K562 (cell line): ENCODE measurements at regions not wholly inside any gene's neighbourhood (a gene's known extent, or its start where the extent isn't known, plus 50 kb on each side); places are given as distances from the start of the nearest gene placed in this dataset.

ENCODE experiments used
- ATAC-seq: fragments of 200-7000 bp; cut with Tn5 transposase; 3 replicates; pipeline ENCODE4 v1.9.1; 2020; ENCODE audit warnings: moderate library complexity
- BruUV-seq: library from RNA; stranded (reverse); fragments of 400-500 nt; replicated peaks from 2 replicates; lab custom pipeline; 2021; lab: Mats Ljungman, UMichigan
- CTCF ChIA-PET: fragments of 300-600 bp; formaldehyde crosslinking; extraction: SDS; loops from one replicate; lab custom pipeline; 2021; ENCODE audit warnings: low intra/inter-chr PET ratio; lab: Yijun Ruan, JAX
- POLR2A ChIA-PET: fragments of 300-600, 350-650 bp; sonication (Branson Sonifier 250); formaldehyde crosslinking; extraction: SDS; loops from one replicate; lab custom pipeline; 2021; ENCODE audit warnings: antibody characterized with exemption, inconsistent platforms; lab: Yijun Ruan, JAX
- DNase-seq, 4 experiments: peaks; one replicate each; pipeline versions ENCODE4 v3.0.0 to v3.0.0-alpha.2; 2011 to 2018; ENCODE audit warnings: low spot score in 3 of 4, mixed read lengths in 3 of 4; ENCODE audit errors: extremely low read depth in 1 of 4
- FAIRE-seq: peaks from 2 replicates; lab custom pipeline; 2011; peaks lifted over from hg19 to GRCh38; lab: Jason Lieb, UNC
- H2AFZ ChIP-seq: 2 replicates; pipeline ENCODE4 v1.6.0; 2011; ENCODE audit warnings: low read depth, low read length, control low read depth, inconsistent platforms
- H3K27ac ChIP-seq: fragments of 200-600 bp; 3 replicates; pipeline ENCODE4 v1.8.0; 2011; ENCODE audit warnings: low read depth, mild to moderate bottlenecking, control low read depth, inconsistent platforms, low read length, moderate library complexity, mixed read lengths; ENCODE audit errors: extremely low read depth
- H3K27me3 ChIP-seq, 2 experiments: fragments of 300-600 bp in 1 of 2; 2 replicates in 1 of 2; 3 replicates in 1 of 2; pipeline versions ENCODE4 v1.6.0 to v1.8.0; 2011; ENCODE audit warnings: inconsistent platforms in 2 of 2, low read length in 2 of 2, mild to moderate bottlenecking in 1 of 2, mixed read lengths in 1 of 2, moderate library complexity in 1 of 2; ENCODE audit not compliant: control insufficient read depth in 2 of 2, insufficient read depth in 2 of 2
- H3K36me3 ChIP-seq: fragments of 300-600 bp; 3 replicates; pipeline ENCODE4 v1.8.0; 2011; ENCODE audit warnings: mild to moderate bottlenecking, low read length, inconsistent platforms; ENCODE audit not compliant: control insufficient read depth, insufficient read depth
- H3K4me1 ChIP-seq, 2 experiments: fragments of 200-600 bp in 1 of 2; replicated peaks in 1 of 2; 2 replicates in 1 of 2; 3 replicates in 1 of 2; pipeline versions ENCODE4 v1.5.1 to v1.8.0; 2011; ENCODE audit warnings: inconsistent platforms in 2 of 2, low read length in 2 of 2, mild to moderate bottlenecking in 1 of 2, mixed read lengths in 1 of 2, moderate library complexity in 1 of 2; ENCODE audit not compliant: control insufficient read depth in 2 of 2, insufficient read depth in 2 of 2
- H3K4me2 ChIP-seq: 2 replicates; pipeline ENCODE4 v1.6.1; 2011; ENCODE audit warnings: low read length, control low read depth, inconsistent platforms, mixed read lengths; ENCODE audit not compliant: insufficient read depth
- H3K4me3 ChIP-seq: fragments of 200-600 bp; sonication (generic), shearing (Covaris generic); 2 replicates; pipeline ENCODE4 v1.5.1; 2016; ENCODE audit warnings: control low read depth, inconsistent platforms
- H3K79me2 ChIP-seq: fragments of 200-600 bp; 3 replicates; pipeline ENCODE4 v1.8.0; 2011; ENCODE audit warnings: low read length, inconsistent platforms; ENCODE audit not compliant: control insufficient read depth, insufficient read depth
- H3K9ac ChIP-seq, 2 experiments: 2 replicates each; pipeline versions ENCODE4 v1.6.0 to v1.6.1; 2011; ENCODE audit warnings: low read depth in 2 of 2, low read length in 2 of 2, control low read depth in 1 of 2, inconsistent platforms in 1 of 2, mild to moderate bottlenecking in 1 of 2, mixed read lengths in 1 of 2; ENCODE audit not compliant: insufficient read depth in 1 of 2
- H3K9me1 ChIP-seq: one replicate; pipeline ENCODE4 v1.6.0; 2011; ENCODE audit warnings: inconsistent platforms, mild to moderate bottlenecking, low read length, moderate library complexity; ENCODE audit not compliant: control insufficient read depth, insufficient read depth
- H3K9me3 ChIP-seq: replicated peaks from 2 replicates; pipeline ENCODE4 v1.5.1; 2011; ENCODE audit warnings: low read depth, low read length, inconsistent platforms; ENCODE audit not compliant: control insufficient read depth, insufficient read depth
- H4K20me1 ChIP-seq: replicated peaks from 2 replicates; pipeline ENCODE4 v1.6.1; 2011; ENCODE audit warnings: low read length, inconsistent platforms, mixed read lengths; ENCODE audit not compliant: control insufficient read depth, insufficient read depth
- GATA2 ChIP-seq: sonication (generic); formaldehyde crosslinking; IDR thresholded peaks from 2 replicates; pipeline ENCODE4 v1.4.0; 2020; ENCODE audit warnings: mild to moderate bottlenecking, missing genetic modification reagents
- HBP1 ChIP-seq: fragments of 450-650 bp; formaldehyde crosslinking; IDR thresholded peaks from 2 replicates; pipeline ENCODE4 v1.4.0; 2022; ENCODE audit warnings: missing genetic modification characterization
- KLF16 ChIP-seq: IDR thresholded peaks from 2 replicates; pipeline ENCODE4 v1.6.1; 2016; ENCODE audit warnings: antibody characterized with exemption
- PREB ChIP-seq: sonication (generic); formaldehyde crosslinking; IDR thresholded peaks from 2 replicates; pipeline ENCODE4 v1.8.1; 2023; ENCODE audit warnings: mild to moderate bottlenecking, missing genetic modification reagents
- PRPF4 ChIP-seq: fragments of 200-400 bp; formaldehyde crosslinking; IDR thresholded peaks from one replicate; pipeline ENCODE4 v1.6.1; 2017; ENCODE audit warnings: low read length, low read depth, mild to moderate bottlenecking; ENCODE audit not compliant: insufficient read depth, poor library complexity, severe bottlenecking
- RBM39 ChIP-seq: fragments of 200-400 bp; formaldehyde crosslinking; optimal IDR thresholded peaks from 2 replicates; pipeline ENCODE3; 2018; ENCODE audit warnings: low read depth, low read length
- SMAD4 ChIP-seq: fragments of 250-450 bp; sonication (Bioruptor Pico); conservative IDR thresholded peaks from 2 replicates; pipeline ENCODE4 v1.8.0; 2021; ENCODE audit warnings: inconsistent platforms, mild to moderate bottlenecking, moderate library complexity
- TBL1XR1 ChIP-seq, 2 experiments: IDR thresholded peaks; 2 replicates each; pipeline ENCODE4 v1.6.1; 2012; ENCODE audit warnings: improper control_type of control experiment in 2 of 2, low read length in 2 of 2, mild to moderate bottlenecking in 1 of 2
- ZNF217 ChIP-seq: sonication (generic); formaldehyde crosslinking; IDR thresholded peaks from 2 replicates; pipeline ENCODE4 v1.8.0; 2022; ENCODE audit warnings: mild to moderate bottlenecking, missing genetic modification reagents
- ZNF3 ChIP-seq: fragments of 250-450 bp; sonication (Bioruptor Pico); IDR thresholded peaks from 2 replicates; pipeline ENCODE4 v1.5.0; 2021; ENCODE audit warnings: mild to moderate bottlenecking, moderate library complexity
- WGBS: fragments of 100-300 bp; shearing (Covaris generic); methylation state at CpG from one replicate; pipeline ENCODE4 v1.1.6; 2016; ENCODE audit warnings: low coverage, mixed read lengths; ENCODE audit not compliant: insufficient coverage; ENCODE audit errors: missing lambda C conversion rate; 5-methylcytosine and 5-hydroxymethylcytosine counted together
- in situ Hi-C: fragments of 300-500 bp; cut with MboI; formaldehyde crosslinking; loops from 4 replicates; pipeline ENCODE4 v1.15.0; 2018; ENCODE audit warnings: inconsistent platforms, mixed read lengths
- intact Hi-C: fragments of 100-400 bp; cut with micrococcal nuclease; formaldehyde crosslinking; loops from 2 replicates; pipeline ENCODE4 v1.14.2; 2022
- TF ChIP-seq, protein P1 (sequence below): sonication (generic); formaldehyde crosslinking; IDR thresholded peaks from 2 replicates; pipeline ENCODE4 v1.8.1; 2023; ENCODE audit warnings: mild to moderate bottlenecking, missing genetic modification reagents

GRCh38 chr10:42939237-42939636, 137.6 kb upstream of the RET start (continued):
- no peak for TF ChIP-seq HBP1 (CRISPR knock-in tag)

DNA sequence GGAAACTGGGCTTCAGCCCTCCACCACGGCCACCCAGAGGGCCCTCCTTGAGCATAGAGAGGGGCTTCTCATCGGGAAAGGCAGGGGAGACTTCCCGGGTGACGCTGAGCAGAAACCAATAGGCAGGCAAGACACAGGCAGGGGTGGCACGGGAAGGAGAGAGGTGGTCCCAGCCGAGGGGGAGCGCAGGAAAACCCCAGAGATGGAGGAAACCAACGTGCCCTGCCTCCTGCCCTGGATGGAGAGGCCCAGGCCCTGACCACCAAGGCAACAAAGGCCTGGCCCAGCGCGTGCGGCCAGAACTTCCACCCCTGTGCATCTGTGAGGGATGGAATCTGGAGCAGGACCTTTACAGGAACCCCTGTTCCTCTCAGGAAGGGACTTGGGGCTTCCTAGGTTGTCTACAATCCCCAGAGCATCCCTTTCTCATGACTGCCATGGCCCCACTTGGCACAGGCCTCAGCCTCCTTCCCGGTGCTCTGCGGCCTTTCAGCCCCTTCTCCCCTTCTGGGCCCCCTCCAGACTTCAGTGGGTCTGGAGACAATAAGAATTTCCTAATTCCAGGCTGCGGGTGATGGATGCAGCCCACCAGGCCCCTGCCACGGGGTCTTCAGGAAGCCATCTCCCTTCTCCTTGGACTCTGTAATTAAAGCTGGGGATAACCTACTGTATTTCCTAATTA, 137.0 kb upstream of the RET start:
- Histone ChIP-seq H3K36me3 (no peaks in the 10 kb centered on the region), H3K4me3 (no peak overlapping the region), H3K27ac (no peak overlapping the region), H2AFZ (no peak overlapping the region), H3K4me1 (no peaks in the 10 kb centered on the region), H3K9ac (no peak overlapping the region), H3K4me2 (no peak overlapping the region), H3K79me2 (no peaks in the 10 kb centered on the region), H3K9me1 (no peaks in the 10 kb centered on the region), H3K27me3 (peaks cover 0 to 50% of the 10 kb centered on the region in 2 experiments; a peak in 2 of 5 replicates), H4K20me1 (no peaks in the 10 kb centered on the region; the same call in 1 of the 2 replicates), H3K9me3 (no peaks in the 10 kb centered on the region)
- BruUV-seq, result no TSS peak
- under 1% methylated on average over 15 of the region's 15 CpGs for WGBS
- CTCF ChIA-PET, result no interaction called here
- no peak for DNase-seq
- POLR2A ChIA-PET, result interaction anchor here (0.6 kb wide), 1 partner anchor 8 kb away, joined by 3 read pairs; no protein-coding TSS in a partner anchor
- intact Hi-C loops, result no loop called here
- TF ChIP-seq ZNF3 (CRISPR knock-in tag), result no peak
- no peak for TF ChIP-seq TBL1XR1 (IDR thresholded peaks at IDR 0.05; ENCODE audit: low read length in 2 of 2)
- no peak for TF ChIP-seq PRPF4
- no peak for TF ChIP-seq ZNF217
- no peak for TF ChIP-seq SMAD4 (CRISPR knock-in tag)
- TF ChIP-seq PREB, result no peak
- TF ChIP-seq, protein P1, sequence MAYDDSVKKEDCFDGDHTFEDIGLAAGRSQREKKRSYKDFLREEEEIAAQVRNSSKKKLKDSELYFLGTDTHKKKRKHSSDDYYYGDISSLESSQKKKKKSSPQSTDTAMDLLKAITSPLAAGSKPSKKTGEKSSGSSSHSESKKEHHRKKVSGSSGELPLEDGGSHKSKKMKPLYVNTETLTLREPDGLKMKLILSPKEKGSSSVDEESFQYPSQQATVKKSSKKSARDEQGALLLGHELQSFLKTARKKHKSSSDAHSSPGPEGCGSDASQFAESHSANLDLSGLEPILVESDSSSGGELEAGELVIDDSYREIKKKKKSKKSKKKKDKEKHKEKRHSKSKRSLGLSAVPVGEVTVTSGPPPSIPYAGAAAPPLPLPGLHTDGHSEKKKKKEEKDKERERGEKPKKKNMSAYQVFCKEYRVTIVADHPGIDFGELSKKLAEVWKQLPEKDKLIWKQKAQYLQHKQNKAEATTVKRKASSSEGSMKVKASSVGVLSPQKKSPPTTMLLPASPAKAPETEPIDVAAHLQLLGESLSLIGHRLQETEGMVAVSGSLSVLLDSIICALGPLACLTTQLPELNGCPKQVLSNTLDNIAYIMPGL, result no peak
- no peak for TF ChIP-seq KLF16
- no peak for TF ChIP-seq GATA2
- no peak for TF ChIP-seq RBM39
- in situ Hi-C loops, result no loop called here
- no peak for FAIRE-seq
- ATAC-seq, result no peak
